H9 (cell line): ENCODE measurements at regions not wholly inside any gene's neighbourhood (a gene's known extent, or its start where the extent isn't known, plus 50 kb on each side); places are given as distances from the start of the nearest gene placed in this dataset.

Source experiments
- DNase-seq: peaks from one replicate; pipeline ENCODE4 v3.0.0-alpha.2; 2017
- H2AFZ ChIP-seq: one replicate; pipeline ENCODE4 v1.6.1; 2013; ENCODE audit warnings: mild to moderate bottlenecking, low read length, control low read depth, moderate library complexity
- H2AK5ac ChIP-seq: 2 replicates; pipeline ENCODE4 v1.6.1; 2013; ENCODE audit warnings: low read length, control low read depth, mixed read lengths; ENCODE audit not compliant: insufficient read length
- H2BK120ac ChIP-seq: one replicate; pipeline ENCODE4 v1.6.1; 2013; ENCODE audit warnings: low read depth, mild to moderate bottlenecking, low read length, control low read depth, inconsistent platforms; ENCODE audit not compliant: poor library complexity, severe bottlenecking
- H2BK12ac ChIP-seq: 2 replicates; pipeline ENCODE4 v1.6.1; 2013; ENCODE audit warnings: low read length, control low read depth, mixed read lengths, low read depth; ENCODE audit not compliant: insufficient read length
- H2BK15ac ChIP-seq: 2 replicates; pipeline ENCODE4 v1.6.1; 2013; ENCODE audit warnings: low read depth, low read length, control low read depth
- H2BK20ac ChIP-seq: one replicate; pipeline ENCODE4 v1.6.1; 2013; ENCODE audit warnings: low read depth, mild to moderate bottlenecking, low read length, control low read depth, inconsistent platforms; ENCODE audit not compliant: poor library complexity, severe bottlenecking
- H2BK5ac ChIP-seq: 2 replicates; pipeline ENCODE4 v1.6.1; 2013; ENCODE audit warnings: low read length, control low read depth, mixed read lengths; ENCODE audit not compliant: insufficient read length
- H3K14ac ChIP-seq: 2 replicates; pipeline ENCODE4 v1.6.1; 2013; ENCODE audit warnings: low read length, control low read depth; ENCODE audit not compliant: insufficient read depth
- H3K18ac ChIP-seq: 2 replicates; pipeline ENCODE4 v1.6.1; 2013; ENCODE audit warnings: low read depth, mild to moderate bottlenecking, mixed read lengths, low read length, control low read depth; ENCODE audit not compliant: insufficient read length
- H3K23ac ChIP-seq: 2 replicates; pipeline ENCODE4 v1.6.1; 2013; ENCODE audit warnings: low read length, control low read depth, mixed read lengths, low read depth; ENCODE audit not compliant: insufficient read length
- H3K23me2 ChIP-seq: 2 replicates; pipeline ENCODE4 v1.6.1; 2013; ENCODE audit warnings: low read depth, mild to moderate bottlenecking, mixed read lengths, low read length, control low read depth; ENCODE audit not compliant: insufficient read length, poor library complexity, severe bottlenecking
- H3K27ac ChIP-seq: 2 replicates; pipeline ENCODE4 v1.5.1; 2013; ENCODE audit warnings: low read length, control low read depth, mixed read lengths, low read depth; ENCODE audit not compliant: insufficient read length
- H3K27me3 ChIP-seq: 2 replicates; pipeline ENCODE4 v1.6.1; 2013; ENCODE audit warnings: low read length, control low read depth, inconsistent platforms; ENCODE audit not compliant: insufficient read depth
- H3K4ac ChIP-seq: 2 replicates; pipeline ENCODE4 v1.6.1; 2013; ENCODE audit warnings: low read depth, mild to moderate bottlenecking, control low read depth, inconsistent platforms, low read length, moderate library complexity
- H3K4me1 ChIP-seq: 2 replicates; pipeline ENCODE4 v1.6.1; 2013; ENCODE audit warnings: low read length, control low read depth, inconsistent platforms; ENCODE audit not compliant: insufficient read depth
- H3K4me2 ChIP-seq: 2 replicates; pipeline ENCODE4 v1.6.1; 2013; ENCODE audit warnings: low read length, control low read depth, mixed read lengths; ENCODE audit not compliant: insufficient read length, insufficient read depth
- H3K56ac ChIP-seq: 2 replicates; pipeline ENCODE4 v1.6.1; 2013; ENCODE audit warnings: low read depth, mild to moderate bottlenecking, mixed read lengths, low read length, control low read depth; ENCODE audit not compliant: insufficient read length
- H3K79me1 ChIP-seq: 2 replicates; pipeline ENCODE4 v1.6.1; 2013; ENCODE audit warnings: low read depth, mild to moderate bottlenecking, moderate library complexity, low read length, control low read depth, inconsistent platforms; ENCODE audit not compliant: insufficient read depth, poor library complexity, severe bottlenecking
- H3K79me2 ChIP-seq: 2 replicates; pipeline ENCODE4 v1.6.1; 2013; ENCODE audit warnings: low read length, control low read depth, inconsistent platforms; ENCODE audit not compliant: insufficient read depth
- H3K9ac ChIP-seq: 2 replicates; pipeline ENCODE4 v1.6.1; 2013; ENCODE audit warnings: low read length, control low read depth, mixed read lengths; ENCODE audit not compliant: insufficient read length; ENCODE audit errors: extremely low read depth
- H3K9me3 ChIP-seq: one replicate; pipeline ENCODE4 v1.6.1; 2013; ENCODE audit warnings: low read depth, low read length, inconsistent platforms; ENCODE audit not compliant: control insufficient read depth
- H3T11ph ChIP-seq: one replicate; pipeline ENCODE4 v1.6.1; 2013; ENCODE audit warnings: mild to moderate bottlenecking, low read length, control low read depth, inconsistent platforms
- H4K20me1 ChIP-seq: one replicate; pipeline ENCODE4 v1.6.1; 2013; ENCODE audit not compliant: control insufficient read depth, insufficient read length, insufficient read depth
- H4K5ac ChIP-seq: 2 replicates; pipeline ENCODE4 v1.6.1; 2013; ENCODE audit warnings: low read depth, mild to moderate bottlenecking, mixed read lengths, low read length, control low read depth; ENCODE audit not compliant: insufficient read length
- H4K8ac ChIP-seq: replicated peaks from 2 replicates; pipeline ENCODE4 v1.6.1; 2013; ENCODE audit warnings: low read length, control low read depth, mixed read lengths, low read depth; ENCODE audit not compliant: insufficient read length
- H4K91ac ChIP-seq: 2 replicates; pipeline ENCODE4 v1.6.1; 2013; ENCODE audit warnings: low read depth, mild to moderate bottlenecking, moderate library complexity, mixed read lengths, low read length, control low read depth; ENCODE audit not compliant: insufficient read length
- H3K27ac Mint-ChIP-seq, 3 experiments: 2 replicates in 2 of 3; 3 replicates in 1 of 3; pipeline ENCODE4 v1.8.0; 2020 to 2021; ENCODE audit warnings: mixed read lengths in 3 of 3, mild to moderate bottlenecking in 1 of 3, moderate library complexity in 1 of 3
- H3K27me3 Mint-ChIP-seq: 2 replicates; pipeline ENCODE4 v1.8.0; 2021; ENCODE audit warnings: low read depth, mild to moderate bottlenecking, moderate library complexity, mixed read lengths
- H3K36me3 Mint-ChIP-seq, 3 experiments: 2 replicates in 2 of 3; 3 replicates in 1 of 3; pipeline ENCODE4 v1.8.0; 2020 to 2021; ENCODE audit warnings: low read depth in 3 of 3, mixed read lengths in 3 of 3; ENCODE audit not compliant: insufficient read depth in 1 of 3
- H3K4me1 Mint-ChIP-seq, 2 experiments: 2 replicates each; pipeline ENCODE4 v1.8.0; 2020; ENCODE audit warnings: mixed read lengths in 2 of 2
- H3K4me3 Mint-ChIP-seq, 2 experiments: 2 replicates in 1 of 2; 3 replicates in 1 of 2; pipeline ENCODE4 v1.8.0; 2020 to 2021; ENCODE audit warnings: mild to moderate bottlenecking in 2 of 2, mixed read lengths in 2 of 2, moderate library complexity in 1 of 2
- H3K9me3 Mint-ChIP-seq, 2 experiments: 2 replicates in 1 of 2; 3 replicates in 1 of 2; pipeline ENCODE4 v1.8.0; 2020; ENCODE audit warnings: mild to moderate bottlenecking in 2 of 2, mixed read lengths in 2 of 2, moderate library complexity in 1 of 2
- WGBS: extraction: QIAGEN DNeasy Blood & Tissue Kit; methylation state at CpG from one replicate; pipeline ENCODE4 v1.1.7; 2013; ENCODE audit warnings: missing lambda C conversion rate, low lambda C conversion rate, mixed read lengths; ENCODE audit not compliant: insufficient read length; ENCODE audit errors: extremely low coverage; 5-methylcytosine and 5-hydroxymethylcytosine counted together
- TF ChIP-seq, protein P1 (sequence below): fragments of 200-600 bp; sonication (generic); conservative IDR thresholded peaks from 3 replicates; pipeline ENCODE4 v1.8.0; 2021; ENCODE audit warnings: antibody characterized with exemption, mild to moderate bottlenecking

DNA sequence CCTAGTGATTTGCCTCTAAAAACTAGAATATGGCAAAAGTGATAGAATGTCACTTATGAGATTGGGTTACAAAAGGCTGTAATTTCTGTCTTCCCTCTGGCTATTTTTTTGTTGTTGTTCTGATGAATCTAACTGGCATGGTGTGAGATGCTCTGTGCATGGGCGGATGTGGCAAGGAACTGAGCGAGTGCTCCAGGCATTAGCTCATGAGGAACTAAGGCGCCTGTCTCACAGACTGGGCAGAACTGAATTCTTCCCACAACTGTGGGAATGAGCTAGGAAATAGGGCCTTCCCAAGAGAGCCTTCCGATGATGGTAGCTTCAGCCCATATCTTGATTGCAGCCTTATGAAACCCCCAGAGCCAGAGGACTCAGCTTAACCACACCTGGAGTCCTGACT, 222.5 kb downstream of the NR2F2 start:
- no peak overlapping the region for H3K56ac ChIP-seq
- H2BK12ac ChIP-seq = no peak overlapping the region
- Mint-ChIP-seq H3K4me1 (no peaks in the 10 kb centered on the region; a peak in 1 of 4 replicates), H3K9me3 (no peaks in the 10 kb centered on the region; a peak in 1 of 5 replicates), H3K36me3 (no peaks in the 10 kb centered on the region), H3K27ac (no peak overlapping the region), H3K4me3 (no peak overlapping the region), H3K27me3 (peaks cover 9% of the 10 kb centered on the region)
- no peak overlapping the region for H3K23ac ChIP-seq
- no peak overlapping the region for H3K9ac ChIP-seq
- no peak overlapping the region for H2BK5ac ChIP-seq
- H3K4me1 ChIP-seq = no peaks in the 10 kb centered on the region
- H3K79me1 ChIP-seq = no peaks in the 10 kb centered on the region
- WGBS = no CpG with 5 or more reads among the region's 4 CpGs
- no peaks in the 10 kb centered on the region for H4K20me1 ChIP-seq
- TF ChIP-seq, protein P1, sequence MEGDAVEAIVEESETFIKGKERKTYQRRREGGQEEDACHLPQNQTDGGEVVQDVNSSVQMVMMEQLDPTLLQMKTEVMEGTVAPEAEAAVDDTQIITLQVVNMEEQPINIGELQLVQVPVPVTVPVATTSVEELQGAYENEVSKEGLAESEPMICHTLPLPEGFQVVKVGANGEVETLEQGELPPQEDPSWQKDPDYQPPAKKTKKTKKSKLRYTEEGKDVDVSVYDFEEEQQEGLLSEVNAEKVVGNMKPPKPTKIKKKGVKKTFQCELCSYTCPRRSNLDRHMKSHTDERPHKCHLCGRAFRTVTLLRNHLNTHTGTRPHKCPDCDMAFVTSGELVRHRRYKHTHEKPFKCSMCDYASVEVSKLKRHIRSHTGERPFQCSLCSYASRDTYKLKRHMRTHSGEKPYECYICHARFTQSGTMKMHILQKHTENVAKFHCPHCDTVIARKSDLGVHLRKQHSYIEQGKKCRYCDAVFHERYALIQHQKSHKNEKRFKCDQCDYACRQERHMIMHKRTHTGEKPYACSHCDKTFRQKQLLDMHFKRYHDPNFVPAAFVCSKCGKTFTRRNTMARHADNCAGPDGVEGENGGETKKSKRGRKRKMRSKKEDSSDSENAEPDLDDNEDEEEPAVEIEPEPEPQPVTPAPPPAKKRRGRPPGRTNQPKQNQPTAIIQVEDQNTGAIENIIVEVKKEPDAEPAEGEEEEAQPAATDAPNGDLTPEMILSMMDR = no peak
- H2BK120ac ChIP-seq = no peak overlapping the region
- no peak overlapping the region for H2AFZ ChIP-seq
- H4K91ac ChIP-seq = no peak overlapping the region
- H3K79me2 ChIP-seq = no peaks in the 10 kb centered on the region
- no peaks in the 10 kb centered on the region for H3K9me3 ChIP-seq
- no peak overlapping the region for H3T11ph ChIP-seq
- H3K27ac ChIP-seq = no peak overlapping the region
- H3K27me3 ChIP-seq = no peaks in the 10 kb centered on the region
- H4K8ac ChIP-seq = no peak overlapping the region
- no peak overlapping the region for H3K14ac ChIP-seq
- H3K4ac ChIP-seq = no peak overlapping the region
- H3K18ac ChIP-seq = no peak overlapping the region
- no peak overlapping the region for H4K5ac ChIP-seq
- no peak overlapping the region for H2BK15ac ChIP-seq
- no peaks in the 10 kb centered on the region for H3K23me2 ChIP-seq
- no peak overlapping the region for H2BK20ac ChIP-seq
- H2AK5ac ChIP-seq = no peak overlapping the region
- H3K4me2 ChIP-seq = no peak overlapping the region
- DNase-seq = no peak
